Heart left ventricle (tissue), 13 donors: ENCODE measurements at regions not wholly inside any gene's neighbourhood (a gene's known extent, or its start where the extent isn't known, plus 50 kb on each side); places are given as distances from the start of the nearest gene placed in this dataset.

Source experiments
- POLR2A ChIP-seq, 2 donors: fragments of 450-650 bp; IDR thresholded peaks; one replicate each; pipeline ENCODE4 v1.6.1; 2017; ENCODE audit warnings: antibody characterized with exemption in 2 of 2, mild to moderate bottlenecking in 2 of 2, moderate library complexity in 2 of 2
- TF ChIP-seq, protein P1 (sequence below), 12 donors: fragments of 200-600 bp; sonication (generic) in 4 of 12; IDR thresholded peaks; one replicate each; pipeline versions ENCODE4 v1.5.0 to v1.8.0; 2018 to 2022; ENCODE audit warnings: antibody characterized with exemption in 12 of 12, mild to moderate bottlenecking in 5 of 12
- donor health status: ischemic (EF 13 %, LVEDD 7.1; RV severe dilation, severe dysfunction).
- donor health status: DM: no; HTN: yes; CAD: no.
- donor health status: DM: no; HTN: no; CAD: no.
- donor health status: ischemic (EF 25% LVEDD 6.9; RV normal size, moderate dysfunction).
- donor health status: ischemic (EF 25% LVEDD 5.7; RV mildly dilated, moderate dysfunction).
- donor health status: ischemic (EF 35%, LVEDD 5.7; RV mildly dilated, moderate dysfunction).
- donor health status: nonischemic (EF 11% LVEDD 7.7; RV severe dilation, severe dysfunction).
- donor health status: DM: yes; HTN: yes; CAD: no.
- donor health status: PGD.
- donor health status: ischemic (EF 29% LVEDD 5.4; RV normal size, mild dysfunction).
- donor health status: nonischemic (EF 23%, LVEDD 6.1; RV moderate dilation, normal function).

DNA sequence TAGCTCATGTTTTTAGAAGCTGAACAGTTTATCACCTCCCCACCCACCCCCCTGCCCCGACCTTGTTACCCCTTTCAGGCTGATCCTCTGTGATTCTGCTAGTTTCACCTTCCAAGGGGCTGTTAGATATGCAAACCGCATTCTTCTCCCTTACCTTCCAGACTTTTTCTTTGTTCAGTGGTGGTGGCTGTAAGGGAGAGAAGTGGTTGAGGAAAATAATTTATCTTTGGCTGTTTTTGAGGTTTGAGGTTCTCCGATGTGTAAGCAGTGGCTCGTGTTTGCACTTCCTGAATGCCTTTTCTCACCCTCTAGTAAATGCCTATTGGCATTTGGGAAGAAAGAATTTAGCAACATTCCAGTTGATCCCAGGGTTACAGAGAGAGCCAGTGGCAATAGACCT is 69.4 kb upstream of the KCNG1 start:
- TF ChIP-seq, protein P1, sequence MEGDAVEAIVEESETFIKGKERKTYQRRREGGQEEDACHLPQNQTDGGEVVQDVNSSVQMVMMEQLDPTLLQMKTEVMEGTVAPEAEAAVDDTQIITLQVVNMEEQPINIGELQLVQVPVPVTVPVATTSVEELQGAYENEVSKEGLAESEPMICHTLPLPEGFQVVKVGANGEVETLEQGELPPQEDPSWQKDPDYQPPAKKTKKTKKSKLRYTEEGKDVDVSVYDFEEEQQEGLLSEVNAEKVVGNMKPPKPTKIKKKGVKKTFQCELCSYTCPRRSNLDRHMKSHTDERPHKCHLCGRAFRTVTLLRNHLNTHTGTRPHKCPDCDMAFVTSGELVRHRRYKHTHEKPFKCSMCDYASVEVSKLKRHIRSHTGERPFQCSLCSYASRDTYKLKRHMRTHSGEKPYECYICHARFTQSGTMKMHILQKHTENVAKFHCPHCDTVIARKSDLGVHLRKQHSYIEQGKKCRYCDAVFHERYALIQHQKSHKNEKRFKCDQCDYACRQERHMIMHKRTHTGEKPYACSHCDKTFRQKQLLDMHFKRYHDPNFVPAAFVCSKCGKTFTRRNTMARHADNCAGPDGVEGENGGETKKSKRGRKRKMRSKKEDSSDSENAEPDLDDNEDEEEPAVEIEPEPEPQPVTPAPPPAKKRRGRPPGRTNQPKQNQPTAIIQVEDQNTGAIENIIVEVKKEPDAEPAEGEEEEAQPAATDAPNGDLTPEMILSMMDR (IDR thresholded peaks at IDR 0.05): no peak
- TF ChIP-seq POLR2A (IDR thresholded peaks at IDR 0.05): no peak
